Choroid plexus epithelial cell (primary cell): ENCODE measurements at regions not wholly inside any gene's neighbourhood (a gene's known extent, or its start where the extent isn't known, plus 50 kb on each side); places are given as distances from the start of the nearest gene placed in this dataset.
"Not testable (repeated sequence)": the region's sequence is repeated elsewhere in the genome, so short reads cannot be mapped to it uniquely, and the experiment has no call there.

Experiments used
- DNase-seq: peaks from one replicate; pipeline ENCODE4 v3.0.0-alpha.2; 2010; ENCODE audit warnings: low read depth
- H3K4me3 ChIP-seq: 2 replicates; pipeline ENCODE4 v1.5.1; 2011; ENCODE audit warnings: low read depth, mild to moderate bottlenecking, control low read depth, low read length, moderate library complexity
- CTCF ChIP-seq: conservative IDR thresholded peaks from 2 replicates; pipeline ENCODE4 v1.5.1; 2011; ENCODE audit warnings: low read depth, mild to moderate bottlenecking, control low read depth, inconsistent platforms, low read length, moderate library complexity

GRCh38 chr7:86372262-86372661 is 271.4 kb upstream of the GRM3 start:
- H3K4me3 ChIP-seq = no peak overlapping the region
- no peak for DNase-seq
- TF ChIP-seq CTCF = no peak

- no peak for DNase-seq
- TF ChIP-seq CTCF = no peak
- no peak overlapping the region for H3K4me3 ChIP-seq
These were observed 276.8 kb upstream of the GRM3 start for GRCh38 chr7:86366946-86367345.

GRCh38 chr7:86340407-86340806 is 303.3 kb upstream of the GRM3 start:
- DNase-seq, H3K4me3 ChIP-seq: not testable (repeated sequence)

GRCh38 chr7:86339051-86339450 is 304.7 kb upstream of the GRM3 start:
- TF ChIP-seq CTCF = no peak
- DNase-seq = no peak
- H3K4me3 ChIP-seq = no peak overlapping the region

GRCh38 chr7:86328801-86329433 is 314.8 kb upstream of the GRM3 start:
- TF ChIP-seq CTCF = no peak
- H3K4me3 ChIP-seq = no peak overlapping the region
- DNase-seq = no peak

GRCh38 chr7:86326847-86327246 is 316.9 kb upstream of the GRM3 start:
- no peak overlapping the region for H3K4me3 ChIP-seq
- no peak for TF ChIP-seq CTCF
- no peak for DNase-seq

- no peak overlapping the region for H3K4me3 ChIP-seq
- no peak for TF ChIP-seq CTCF
- no peak for DNase-seq
These were observed 322.8 kb upstream of the GRM3 start for GRCh38 chr7:86320889-86321288.
